Prostate gland (tissue), 2 donors: ENCODE measurements at regions not wholly inside any gene's neighbourhood (a gene's known extent, or its start where the extent isn't known, plus 50 kb on each side); places are given as distances from the start of the nearest gene placed in this dataset.

Source experiments
- CTCF ChIP-seq, 4 experiments: fragments of 200-600 bp in 2 of 4; fragments of 450-650 bp in 2 of 4; sonication (generic) in 2 of 4; IDR thresholded peaks; 1 replicate in 3 of 4; 2 replicates in 1 of 4; pipeline ENCODE4 v1.5.1; 2016 to 2019; ENCODE audit warnings: antibody characterized with exemption in 4 of 4, mild to moderate bottlenecking in 2 of 4, moderate library complexity in 2 of 4
- POLR2A ChIP-seq: fragments of 450-650 bp; IDR thresholded peaks from one replicate; pipeline ENCODE4 v1.6.1; 2016; ENCODE audit warnings: antibody characterized with exemption, mild to moderate bottlenecking
- POLR2AphosphoS5 ChIP-seq: sonication (generic); formaldehyde crosslinking; IDR thresholded peaks from one replicate; pipeline ENCODE4 v1.6.1; 2017; ENCODE audit warnings: antibody characterized with exemption

- no peak for TF ChIP-seq POLR2AphosphoS5
- TF ChIP-seq CTCF (IDR thresholded peaks at IDR 0.05) = no peak
- no peak for TF ChIP-seq POLR2A
Measured at GRCh38 chr11:46222490-46223251, 54.8 kb upstream of the CREB3L1 start.
